ENCODE measurements at regions not wholly inside any gene's neighbourhood (a gene's known extent, or its start where the extent isn't known, plus 50 kb on each side); places are given as distances from the start of the nearest gene placed in this dataset.

- TF ChIP-seq POLR2A (IDR thresholded peaks at IDR 0.05), result no peak
- TF ChIP-seq, protein P1, sequence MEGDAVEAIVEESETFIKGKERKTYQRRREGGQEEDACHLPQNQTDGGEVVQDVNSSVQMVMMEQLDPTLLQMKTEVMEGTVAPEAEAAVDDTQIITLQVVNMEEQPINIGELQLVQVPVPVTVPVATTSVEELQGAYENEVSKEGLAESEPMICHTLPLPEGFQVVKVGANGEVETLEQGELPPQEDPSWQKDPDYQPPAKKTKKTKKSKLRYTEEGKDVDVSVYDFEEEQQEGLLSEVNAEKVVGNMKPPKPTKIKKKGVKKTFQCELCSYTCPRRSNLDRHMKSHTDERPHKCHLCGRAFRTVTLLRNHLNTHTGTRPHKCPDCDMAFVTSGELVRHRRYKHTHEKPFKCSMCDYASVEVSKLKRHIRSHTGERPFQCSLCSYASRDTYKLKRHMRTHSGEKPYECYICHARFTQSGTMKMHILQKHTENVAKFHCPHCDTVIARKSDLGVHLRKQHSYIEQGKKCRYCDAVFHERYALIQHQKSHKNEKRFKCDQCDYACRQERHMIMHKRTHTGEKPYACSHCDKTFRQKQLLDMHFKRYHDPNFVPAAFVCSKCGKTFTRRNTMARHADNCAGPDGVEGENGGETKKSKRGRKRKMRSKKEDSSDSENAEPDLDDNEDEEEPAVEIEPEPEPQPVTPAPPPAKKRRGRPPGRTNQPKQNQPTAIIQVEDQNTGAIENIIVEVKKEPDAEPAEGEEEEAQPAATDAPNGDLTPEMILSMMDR (IDR thresholded peaks at IDR 0.05), result no peak
Observed at GRCh38 chr3:124438813-124439212, 291.4 kb upstream of the UMPS start.

Measured in right lobe of liver (tissue), 4 donors.